Neuronal stem cell (in vitro differentiated cells): ENCODE measurements at regions not wholly inside any gene's neighbourhood (a gene's known extent, or its start where the extent isn't known, plus 50 kb on each side); places are given as distances from the start of the nearest gene placed in this dataset.

Experiments used
- DNase-seq: peaks from one replicate; pipeline ENCODE4 v3.0.0-alpha.2; 2013; ENCODE audit warnings: low spot score
- H2AFZ ChIP-seq: one replicate; pipeline ENCODE4 v1.6.1; 2013; ENCODE audit warnings: mild to moderate bottlenecking, low read length, inconsistent platforms
- H2AK5ac ChIP-seq: 2 replicates; pipeline ENCODE4 v1.6.1; 2013; ENCODE audit warnings: low read depth, mild to moderate bottlenecking, inconsistent platforms, low read length, moderate library complexity, mixed read lengths
- H2BK120ac ChIP-seq: 2 replicates; pipeline ENCODE4 v1.6.1; 2013; ENCODE audit warnings: low read depth, mild to moderate bottlenecking, inconsistent platforms, low read length, moderate library complexity, mixed read lengths
- H2BK12ac ChIP-seq: one replicate; pipeline ENCODE4 v1.6.1; 2013; ENCODE audit warnings: low read length, inconsistent platforms
- H2BK15ac ChIP-seq: 2 replicates; pipeline ENCODE4 v1.6.1; 2013; ENCODE audit warnings: mild to moderate bottlenecking, low read length, inconsistent platforms, mixed read lengths
- H2BK5ac ChIP-seq: one replicate; pipeline ENCODE4 v1.6.1; 2013; ENCODE audit warnings: inconsistent platforms, mild to moderate bottlenecking, low read length, moderate library complexity
- H3K14ac ChIP-seq: one replicate; pipeline ENCODE4 v1.6.1; 2013; ENCODE audit warnings: low read length, inconsistent platforms
- H3K18ac ChIP-seq: 2 replicates; pipeline ENCODE4 v1.6.1; 2013; ENCODE audit warnings: low read length, inconsistent platforms
- H3K23ac ChIP-seq: 2 replicates; pipeline ENCODE4 v1.6.1; 2013; ENCODE audit warnings: low read depth, mild to moderate bottlenecking, mixed read lengths, low read length, inconsistent platforms; ENCODE audit not compliant: poor library complexity
- H3K27ac ChIP-seq: replicated peaks from 3 replicates; pipeline ENCODE4 v1.5.1; 2013; ENCODE audit warnings: low read length, inconsistent platforms
- H3K27me3 ChIP-seq, 3 experiments: 2 replicates each; pipeline ENCODE4 v1.6.1; 2013; ENCODE audit warnings: low read length in 3 of 3, mild to moderate bottlenecking in 2 of 3, inconsistent platforms in 1 of 3, low read depth in 1 of 3, mixed read lengths in 1 of 3, moderate library complexity in 1 of 3; ENCODE audit not compliant: control insufficient read depth in 3 of 3, insufficient read depth in 3 of 3
- H3K36me3 ChIP-seq, 2 donors: replicated peaks in 1 of 2; 2 replicates each; pipeline ENCODE4 v1.6.1; 2013; ENCODE audit warnings: low read length in 2 of 2; ENCODE audit not compliant: control insufficient read depth in 2 of 2, insufficient read depth in 2 of 2
- H3K4ac ChIP-seq: 2 replicates; pipeline ENCODE4 v1.6.1; 2013; ENCODE audit warnings: inconsistent platforms, mild to moderate bottlenecking, low read length, moderate library complexity
- H3K4me1 ChIP-seq, 2 donors: 1 replicate in 1 of 2; 2 replicates in 1 of 2; pipeline ENCODE4 v1.6.1; 2013; ENCODE audit warnings: low read length in 2 of 2, low read depth in 1 of 2; ENCODE audit not compliant: control insufficient read depth in 2 of 2, insufficient read depth in 1 of 2
- H3K4me2 ChIP-seq: one replicate; pipeline ENCODE4 v1.6.1; 2013; ENCODE audit warnings: mild to moderate bottlenecking, low read length, inconsistent platforms; ENCODE audit not compliant: insufficient read depth, poor library complexity, severe bottlenecking
- H3K4me3 ChIP-seq, 2 donors: 2 replicates each; pipeline ENCODE4 v1.5.1; 2013; ENCODE audit warnings: low read length in 2 of 2, mild to moderate bottlenecking in 2 of 2, inconsistent platforms in 1 of 2, moderate library complexity in 1 of 2
- H3K79me1 ChIP-seq: one replicate; pipeline ENCODE4 v1.6.1; 2013; ENCODE audit warnings: low read depth, mild to moderate bottlenecking, inconsistent platforms, low read length, moderate library complexity
- H3K9ac ChIP-seq: one replicate; pipeline ENCODE4 v1.6.1; 2013; ENCODE audit warnings: mild to moderate bottlenecking, low read depth, low read length, inconsistent platforms; ENCODE audit not compliant: poor library complexity
- H3K9me3 ChIP-seq, 2 donors: replicated peaks in 1 of 2; 2 replicates each; pipeline versions ENCODE3 to v1.6.1; 2013; ENCODE audit warnings: low read length in 2 of 2, mild to moderate bottlenecking in 2 of 2, inconsistent platforms in 1 of 2, low read depth in 1 of 2, mixed read lengths in 1 of 2, moderate library complexity in 1 of 2; ENCODE audit not compliant: control insufficient read depth in 2 of 2, insufficient read depth in 1 of 2
- H4K8ac ChIP-seq: one replicate; pipeline ENCODE4 v1.6.1; 2013; ENCODE audit warnings: low read depth, mild to moderate bottlenecking, inconsistent platforms, low read length, moderate library complexity
- H4K91ac ChIP-seq: one replicate; pipeline ENCODE4 v1.6.1; 2013; ENCODE audit warnings: low read length, low read depth, mild to moderate bottlenecking, inconsistent platforms; ENCODE audit not compliant: poor library complexity
- WGBS, 2 donors: extraction: QIAGEN DNeasy Blood & Tissue Kit; methylation state at CpG; one replicate each; pipeline ENCODE4 v1.1.7; 2013; ENCODE audit warnings: missing lambda C conversion rate in 2 of 2, mixed read lengths in 1 of 2; ENCODE audit not compliant: insufficient read length in 2 of 2, insufficient replicate concordance in 1 of 2; ENCODE audit errors: extremely low coverage in 2 of 2; 5-methylcytosine and 5-hydroxymethylcytosine counted together

DNA sequence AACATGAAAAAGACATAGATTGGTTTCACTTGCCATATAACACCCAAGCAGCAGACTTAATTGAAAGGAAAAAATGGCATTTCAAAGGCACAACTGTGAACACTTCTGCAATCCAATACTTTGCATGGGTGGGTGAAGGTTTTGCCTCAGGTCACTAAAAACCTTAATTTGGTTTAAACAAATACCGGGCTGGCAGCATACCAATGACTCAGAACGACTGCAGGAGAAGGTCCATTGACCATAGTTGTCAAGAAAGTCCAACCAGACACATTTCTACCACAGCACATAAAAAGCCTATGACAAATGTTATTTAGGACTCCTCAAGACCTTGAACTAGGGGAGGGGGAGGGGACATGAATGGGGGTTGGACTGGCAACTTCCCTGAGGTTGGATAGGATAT lies 183.6 kb upstream of the TRPC5 start:
- Histone ChIP-seq H2BK120ac (no peak overlapping the region), H3K4me1 (peaks cover 0 to 4% of the 10 kb centered on the region in 2 donors), H3K27ac (no peak overlapping the region), H3K9me3 (no peaks in the 10 kb centered on the region), H3K23ac (no peak overlapping the region), H3K36me3 (no peaks in the 10 kb centered on the region), H4K8ac (no peak overlapping the region), H2AFZ (no peak overlapping the region), H2BK5ac (no peak overlapping the region), H3K79me1 (no peaks in the 10 kb centered on the region), H3K18ac (no peak overlapping the region), H3K27me3 (no peaks in the 10 kb centered on the region), H2AK5ac (no peak overlapping the region), H3K9ac (no peak overlapping the region), H2BK12ac (no peak overlapping the region), H3K4me2 (no peak overlapping the region), H3K14ac (no peak overlapping the region), H4K91ac (no peak overlapping the region), H3K4ac (no peak overlapping the region), H2BK15ac (no peak overlapping the region), H3K4me3 (no peak overlapping the region)
- no peak for DNase-seq
- WGBS, 2 donors: no CpG with 5 or more reads among the region's 2 CpGs

DNA sequence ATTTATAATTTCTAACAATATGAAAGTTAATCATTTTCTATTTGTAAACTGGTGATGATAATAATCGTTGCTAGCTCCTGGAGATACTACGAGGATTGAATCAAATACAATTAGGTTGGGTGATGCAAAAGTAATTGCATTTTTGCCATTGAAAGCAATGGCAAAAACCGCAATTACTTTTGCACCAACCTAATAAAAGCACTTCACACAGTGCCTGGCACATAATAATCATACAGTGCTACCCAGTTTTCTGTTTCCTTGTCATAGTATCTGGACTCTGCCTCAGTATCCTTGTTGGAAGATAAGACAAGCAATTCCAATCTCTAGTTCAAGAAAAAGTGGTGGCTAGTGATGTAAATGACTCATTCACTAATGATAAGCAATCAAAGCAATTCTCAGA lies 176.8 kb upstream of the TRPC5 start:
- Histone ChIP-seq H3K4me1 (no peaks in the 10 kb centered on the region), H3K23ac (no peak overlapping the region), H3K18ac (no peak overlapping the region), H3K14ac (no peak overlapping the region), H2AFZ (no peak overlapping the region), H2BK12ac (no peak overlapping the region), H4K8ac (no peak overlapping the region), H3K27me3 (no peaks in the 10 kb centered on the region), H2AK5ac (no peak overlapping the region), H3K36me3 (no peaks in the 10 kb centered on the region), H3K27ac (no peak overlapping the region), H3K4me3 (no peak overlapping the region), H3K9ac (no peak overlapping the region), H2BK120ac (no peak overlapping the region), H4K91ac (no peak overlapping the region), H3K9me3 (no peaks in the 10 kb centered on the region), H3K79me1 (no peaks in the 10 kb centered on the region), H3K4me2 (no peak overlapping the region), H2BK15ac (no peak overlapping the region), H2BK5ac (no peak overlapping the region), H3K4ac (no peak overlapping the region)
- no CpG with 5 or more reads among the region's 3 CpGs for WGBS, 2 donors
- DNase-seq: no peak

DNA sequence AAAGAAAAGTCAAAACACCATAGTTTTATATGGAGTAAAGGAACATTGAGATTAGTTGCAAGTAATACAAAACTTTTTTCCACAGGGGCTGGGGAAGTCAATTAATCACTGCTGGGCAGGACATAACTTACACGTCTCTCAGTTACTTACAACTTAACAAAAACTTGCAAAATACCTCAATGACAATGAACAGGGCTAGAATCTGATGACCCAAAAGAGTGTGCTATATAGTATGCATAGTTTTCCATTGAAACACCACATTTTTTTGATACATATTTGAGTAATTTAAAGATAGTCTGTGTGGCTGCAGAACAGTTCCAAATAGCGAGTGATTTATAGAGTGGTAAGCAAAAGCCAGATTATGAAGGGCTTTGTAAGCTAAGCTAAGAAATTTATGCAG lies 172.3 kb upstream of the TRPC5 start:
- Histone ChIP-seq H3K14ac (no peak overlapping the region), H3K23ac (no peak overlapping the region), H3K4me3 (no peak overlapping the region), H4K8ac (no peak overlapping the region), H2BK5ac (no peak overlapping the region), H3K27me3 (no peaks in the 10 kb centered on the region), H3K9ac (no peak overlapping the region), H3K79me1 (no peaks in the 10 kb centered on the region), H2BK15ac (no peak overlapping the region), H2BK12ac (no peak overlapping the region), H3K9me3 (no peaks in the 10 kb centered on the region), H3K36me3 (no peaks in the 10 kb centered on the region), H2AFZ (no peak overlapping the region), H3K18ac (no peak overlapping the region), H3K4me2 (no peak overlapping the region), H2BK120ac (no peak overlapping the region), H3K4me1 (no peaks in the 10 kb centered on the region), H3K4ac (no peak overlapping the region), H4K91ac (no peak overlapping the region), H3K27ac (no peak overlapping the region), H2AK5ac (no peak overlapping the region)
- no peak for DNase-seq
- no CpG with 5 or more reads among the region's 2 CpGs for WGBS, 2 donors

DNA sequence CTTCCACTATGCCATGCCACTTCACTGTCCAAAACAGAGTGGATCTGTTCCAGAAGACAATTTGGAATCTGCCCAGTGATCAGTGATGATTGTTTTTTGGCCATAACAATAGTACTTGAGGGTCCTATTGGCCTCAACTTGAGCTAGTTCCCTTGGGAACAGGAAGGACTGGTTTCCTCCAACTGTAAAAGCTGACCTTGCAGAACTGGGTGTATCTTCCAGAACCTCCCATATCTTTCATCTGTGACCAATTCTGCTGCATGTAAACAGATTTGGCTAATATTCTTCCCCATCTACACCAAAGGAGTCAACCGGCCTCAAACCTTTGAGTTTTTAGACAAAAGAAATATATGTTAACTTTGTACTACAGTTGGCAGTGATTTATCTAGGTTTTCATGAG lies 165.1 kb upstream of the TRPC5 start:
- DNase-seq: no peak
- no peak overlapping the region for H3K27ac ChIP-seq

More for the DNA sequence above, 165.1 kb upstream of the TRPC5 start:
- Histone ChIP-seq H2AK5ac (no peak overlapping the region), H2AFZ (no peak overlapping the region), H2BK15ac (no peak overlapping the region), H2BK5ac (no peak overlapping the region), H3K27me3 (no peaks in the 10 kb centered on the region), H2BK120ac (no peak overlapping the region), H4K91ac (no peak overlapping the region), H3K23ac (no peak overlapping the region), H3K18ac (no peak overlapping the region), H2BK12ac (no peak overlapping the region), H3K9me3 (no peaks in the 10 kb centered on the region), H3K79me1 (no peaks in the 10 kb centered on the region), H3K9ac (no peak overlapping the region), H3K4me2 (no peak overlapping the region), H3K36me3 (no peaks in the 10 kb centered on the region), H4K8ac (no peak overlapping the region), H3K4me3 (no peak overlapping the region), H3K4ac (no peak overlapping the region), H3K4me1 (no peaks in the 10 kb centered on the region), H3K14ac (no peak overlapping the region)
- no CpG with 5 or more reads among the region's 1 CpG for WGBS, 2 donors
